ENCODE measurements at regions not wholly inside any gene's neighbourhood (a gene's known extent, or its start where the extent isn't known, plus 50 kb on each side); places are given as distances from the start of the nearest gene placed in this dataset.

DNA sequence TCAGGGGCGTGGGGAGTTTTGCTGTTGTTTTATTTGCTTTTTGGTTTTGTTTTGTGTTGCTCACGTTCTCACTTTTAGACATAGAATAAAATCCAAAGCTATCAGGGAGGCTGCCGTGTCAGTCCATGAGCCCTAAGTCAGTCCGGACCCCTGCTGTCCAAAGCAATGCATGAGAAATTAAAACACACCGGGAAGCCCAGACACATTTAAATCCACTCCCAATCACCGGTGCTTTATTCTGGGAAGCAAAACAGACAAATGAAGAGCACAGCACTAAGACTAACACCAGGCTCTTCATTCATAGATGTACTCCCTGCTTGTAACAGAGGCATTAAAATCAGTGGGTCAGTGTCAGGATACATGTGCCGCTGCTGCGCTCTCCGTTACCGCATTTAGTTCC is 180.9 kb downstream of the IRX2 start:
- TF ChIP-seq, protein P1, sequence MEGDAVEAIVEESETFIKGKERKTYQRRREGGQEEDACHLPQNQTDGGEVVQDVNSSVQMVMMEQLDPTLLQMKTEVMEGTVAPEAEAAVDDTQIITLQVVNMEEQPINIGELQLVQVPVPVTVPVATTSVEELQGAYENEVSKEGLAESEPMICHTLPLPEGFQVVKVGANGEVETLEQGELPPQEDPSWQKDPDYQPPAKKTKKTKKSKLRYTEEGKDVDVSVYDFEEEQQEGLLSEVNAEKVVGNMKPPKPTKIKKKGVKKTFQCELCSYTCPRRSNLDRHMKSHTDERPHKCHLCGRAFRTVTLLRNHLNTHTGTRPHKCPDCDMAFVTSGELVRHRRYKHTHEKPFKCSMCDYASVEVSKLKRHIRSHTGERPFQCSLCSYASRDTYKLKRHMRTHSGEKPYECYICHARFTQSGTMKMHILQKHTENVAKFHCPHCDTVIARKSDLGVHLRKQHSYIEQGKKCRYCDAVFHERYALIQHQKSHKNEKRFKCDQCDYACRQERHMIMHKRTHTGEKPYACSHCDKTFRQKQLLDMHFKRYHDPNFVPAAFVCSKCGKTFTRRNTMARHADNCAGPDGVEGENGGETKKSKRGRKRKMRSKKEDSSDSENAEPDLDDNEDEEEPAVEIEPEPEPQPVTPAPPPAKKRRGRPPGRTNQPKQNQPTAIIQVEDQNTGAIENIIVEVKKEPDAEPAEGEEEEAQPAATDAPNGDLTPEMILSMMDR (conservative IDR thresholded peaks at IDR 0.05; ENCODE audit: low read length): no peak
- no peak for TF ChIP-seq EZH2phosphoT487 (IDR thresholded peaks at IDR 0.05; ENCODE audit: borderline replicate concordance)

Data from Loucy (cell line).